Activated CD8-positive, alpha-beta memory T cell treated with anti-CD3 and anti-CD28 coated beads, Interleukin-2, amount 50 U/mL, for 24 hours (primary cell): ENCODE measurements at regions not wholly inside any gene's neighbourhood (a gene's known extent, or its start where the extent isn't known, plus 50 kb on each side); places are given as distances from the start of the nearest gene placed in this dataset.

Source experiments
- DNase-seq: peaks from one replicate; pipeline ENCODE4 v3.0.0-alpha.2; 2020; ENCODE audit errors: extremely low read depth

- DNase-seq, result no peak
These were observed 438.6 kb downstream of the ZEB2 start for GRCh38 chr2:144081272-144081671.

- DNase-seq, result no peak
These were observed 440.1 kb downstream of the ZEB2 start for GRCh38 chr2:144079803-144080202.

GRCh38 chr2:144078802-144079724, 440.9 kb downstream of the ZEB2 start:
- DNase-seq, result no peak

GRCh38 chr2:144078106-144078505, 441.8 kb downstream of the ZEB2 start:
- DNase-seq, result no peak

- no peak for DNase-seq
These were observed 445.5 kb downstream of the ZEB2 start for GRCh38 chr2:144074450-144074849.

GRCh38 chr2:144071461-144071860, 448.5 kb downstream of the ZEB2 start:
- no peak for DNase-seq

GRCh38 chr2:144067506-144067905, 452.4 kb downstream of the ZEB2 start:
- no peak for DNase-seq

DNA sequence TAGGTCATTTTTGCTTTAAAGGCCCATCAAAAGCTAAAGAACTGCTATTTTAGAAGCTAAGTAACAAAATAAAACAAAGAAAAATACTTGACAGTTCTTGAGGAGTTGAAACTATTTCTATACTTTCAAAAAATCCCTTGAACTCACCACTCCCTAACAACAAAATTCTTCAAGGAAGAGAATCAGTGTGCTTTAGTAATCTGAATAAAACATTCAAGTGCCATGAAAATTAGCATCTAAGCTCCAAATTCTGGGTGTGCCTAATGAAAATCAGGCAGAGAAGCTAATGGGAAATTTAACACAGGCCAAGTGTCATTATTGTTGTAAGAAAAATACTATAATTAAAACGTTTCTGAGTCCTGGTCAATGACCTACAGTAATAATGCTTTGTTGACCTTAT, 456.3 kb downstream of the ZEB2 start:
- no peak for DNase-seq

DNA sequence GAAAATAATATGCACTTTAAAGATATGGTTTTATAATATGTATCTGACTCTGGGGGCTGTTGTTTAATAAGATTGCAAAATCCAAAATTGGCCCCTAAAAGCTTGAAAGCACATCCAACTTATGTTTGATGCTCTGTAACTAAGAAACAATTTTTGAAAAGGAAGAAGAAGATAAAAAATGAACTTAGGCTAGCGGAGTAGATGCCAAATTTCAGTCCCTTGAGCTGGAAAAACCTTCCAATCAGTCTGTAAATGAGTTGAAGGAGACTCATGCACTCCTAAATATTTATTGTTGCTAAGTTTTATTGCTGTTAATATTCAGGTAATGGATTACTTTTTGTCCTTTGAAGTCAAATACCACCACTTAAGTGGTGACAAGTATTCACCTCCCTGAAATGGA, 465.0 kb downstream of the ZEB2 start:
- no peak for DNase-seq

- DNase-seq, result no peak
These were observed 467.8 kb downstream of the ZEB2 start for GRCh38 chr2:144052083-144052482.

GRCh38 chr2:144049137-144049536, 470.8 kb downstream of the ZEB2 start:
- DNase-seq, result no peak

DNA sequence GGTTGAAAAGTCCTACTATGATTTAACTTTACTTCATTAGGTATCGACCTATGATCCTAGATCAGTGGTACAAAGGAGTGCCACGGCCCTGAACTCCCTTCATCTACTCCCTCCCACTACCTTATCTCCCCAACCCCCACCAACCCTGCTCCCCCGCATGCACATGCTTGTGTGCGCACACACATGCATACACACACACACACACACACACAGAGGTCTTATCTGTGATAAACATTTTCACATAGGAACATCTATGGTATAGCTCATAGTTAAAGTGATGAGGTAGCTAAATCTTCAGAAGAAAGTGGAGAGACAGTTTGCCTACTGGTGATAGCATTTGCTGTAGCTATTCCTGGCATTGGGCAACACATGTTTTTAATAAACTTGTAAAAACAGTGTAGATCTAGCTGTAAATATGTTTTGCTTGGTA, 471.3 kb downstream of the ZEB2 start:
- no peak for DNase-seq

DNA sequence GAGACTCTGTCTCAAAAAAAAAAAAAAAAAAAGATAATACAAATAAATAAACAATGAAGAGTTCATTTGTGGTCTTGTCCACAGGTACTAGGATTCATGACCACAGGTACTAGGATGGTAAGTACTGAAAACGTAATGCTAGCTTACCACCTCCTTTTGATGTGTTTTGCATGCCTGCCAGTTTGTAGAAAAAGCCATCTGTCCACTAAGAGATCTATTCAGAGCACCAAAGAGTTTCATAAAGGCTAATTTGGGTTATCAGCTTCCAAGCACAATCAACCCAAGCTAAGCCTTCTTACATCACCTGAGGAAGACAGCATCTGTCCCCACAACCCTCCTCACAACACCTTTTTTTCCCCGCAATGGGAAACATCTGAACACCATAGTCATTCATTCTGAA, 477.2 kb downstream of the ZEB2 start:
- no peak for DNase-seq

- no peak for DNase-seq
These were observed 478.3 kb downstream of the ZEB2 start for GRCh38 chr2:144041612-144042011.

- DNase-seq, result no peak
These were observed 479.1 kb downstream of the ZEB2 start for GRCh38 chr2:144040834-144041233.

DNA sequence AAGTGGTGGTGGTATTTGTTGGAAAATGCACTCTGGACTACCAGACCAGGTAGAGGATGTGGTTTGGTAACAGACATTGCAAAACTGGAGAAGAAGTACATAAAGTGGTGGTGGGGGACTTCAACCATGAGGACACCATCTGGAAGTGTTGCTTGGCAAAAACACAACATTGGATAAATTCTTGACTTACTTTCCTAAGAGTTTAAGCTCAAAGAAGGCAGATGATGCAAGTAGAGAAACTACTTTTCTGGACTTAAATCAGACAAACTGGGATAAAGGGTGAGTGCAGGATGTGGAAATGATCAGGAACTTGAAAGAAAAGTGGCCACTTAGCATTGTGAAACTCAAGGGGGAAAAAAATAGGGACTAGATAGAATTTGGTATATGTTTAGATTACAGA, 487.4 kb downstream of the ZEB2 start:
- no peak for DNase-seq

- DNase-seq, result no peak
These were observed 489.1 kb downstream of the ZEB2 start for GRCh38 chr2:144030791-144031190.

- no peak for DNase-seq
These were observed 492.3 kb downstream of the ZEB2 start for GRCh38 chr2:144027593-144027992.

- no peak for DNase-seq
These were observed 493.2 kb downstream of the ZEB2 start for GRCh38 chr2:144026753-144027152.

DNA sequence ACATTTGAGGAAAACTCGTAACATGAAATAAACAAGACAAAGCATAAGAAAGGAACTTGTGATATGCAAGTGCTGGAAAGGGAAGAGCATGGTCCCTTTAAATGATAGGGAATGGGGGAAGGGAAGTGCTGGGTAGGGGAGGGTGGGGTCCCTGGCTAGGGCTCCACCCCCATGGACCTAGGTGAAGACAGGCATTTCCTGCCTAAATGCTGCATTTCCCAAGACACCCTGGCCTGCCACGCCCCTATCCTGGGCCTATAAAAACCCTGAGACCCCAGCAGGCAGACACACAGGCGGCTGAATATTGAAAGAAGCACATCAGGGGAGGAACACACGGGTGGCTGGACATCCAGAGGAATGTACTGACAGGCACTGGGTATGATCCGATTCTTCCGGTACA, 499.9 kb downstream of the ZEB2 start:
- no peak for DNase-seq

- no peak for DNase-seq
These were observed 504.2 kb downstream of the ZEB2 start for GRCh38 chr2:144015655-144016245.

DNA sequence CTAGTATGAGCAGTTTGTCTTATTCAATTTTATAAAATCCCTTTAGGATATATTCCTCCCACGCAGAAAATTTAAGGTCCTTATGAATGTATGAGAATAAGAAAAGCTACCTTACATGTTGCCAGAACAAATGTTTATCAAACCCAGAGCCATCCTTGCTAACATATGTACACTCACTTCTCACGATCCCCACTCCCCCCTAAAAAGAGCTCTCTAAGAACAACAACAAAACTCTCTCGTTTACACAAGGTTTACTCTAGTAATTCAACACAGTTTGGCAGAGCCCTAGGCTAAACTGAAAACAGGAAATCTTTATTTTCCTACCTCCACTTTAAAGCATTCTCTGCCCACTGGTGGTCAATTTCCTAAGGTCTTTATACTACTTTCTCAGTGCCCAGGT, 504.9 kb downstream of the ZEB2 start:
- DNase-seq, result no peak

- no peak for DNase-seq
These were observed 505.8 kb downstream of the ZEB2 start for GRCh38 chr2:144014103-144014502.
